Panc1 (cell line): ENCODE measurements at regions not wholly inside any gene's neighbourhood (a gene's known extent, or its start where the extent isn't known, plus 50 kb on each side); places are given as distances from the start of the nearest gene placed in this dataset.

Experiments used
- ATAC-seq: fragments of 200-7000 bp; cut with Tn5 transposase; 2 replicates; pipeline ENCODE4 v1.9.1; 2020; ENCODE audit warnings: mild to moderate bottlenecking, moderate library complexity
- BruUV-seq: library from RNA; stranded (reverse); fragments of 400-500 nt; replicated peaks from 2 replicates; lab custom pipeline; 2021; lab: Mats Ljungman, UMichigan
- CTCF ChIA-PET: fragments of 300-600 bp; sonication (Branson Sonifier 250); formaldehyde crosslinking; loops from one replicate; lab custom pipeline; 2022; ENCODE audit warnings: antibody characterized with exemption; lab: Charles Lee
- POLR2A ChIA-PET: fragments of 300-600 bp; sonication (Branson Sonifier 250); formaldehyde crosslinking; loops from one replicate; lab custom pipeline; 2022; ENCODE audit warnings: antibody characterized with exemption; lab: Charles Lee
- DNase-seq: peaks from one replicate; pipeline ENCODE4 v3.0.0-alpha.2; 2010; ENCODE audit warnings: low read depth, low spot score
- H3K27ac ChIP-seq: 2 replicates; pipeline ENCODE4 v1.5.1; 2011; ENCODE audit warnings: mild to moderate bottlenecking, low read length, inconsistent platforms
- H3K27me3 ChIP-seq: fragments of 200-500 bp; sonication (Bioruptor generic); 2 replicates; pipeline ENCODE4 v1.6.0; 2014; ENCODE audit warnings: low read length, inconsistent platforms; ENCODE audit not compliant: control insufficient read depth, insufficient read depth
- H3K36me3 ChIP-seq: fragments of 200-500 bp; sonication (Bioruptor generic); 2 replicates; pipeline ENCODE4 v1.5.1; 2014; ENCODE audit warnings: inconsistent platforms, mild to moderate bottlenecking, low read length, moderate library complexity; ENCODE audit not compliant: control insufficient read depth, insufficient read depth
- H3K4me1 ChIP-seq: 2 replicates; pipeline ENCODE4 v1.5.1; 2011; ENCODE audit warnings: inconsistent platforms, mild to moderate bottlenecking, low read length, moderate library complexity; ENCODE audit not compliant: control insufficient read depth, insufficient read depth
- H3K4me3 ChIP-seq, 2 experiments: 2 replicates each; pipeline ENCODE4 v1.5.1; 2011 to 2012; ENCODE audit warnings: low read depth in 2 of 2, low read length in 2 of 2, mild to moderate bottlenecking in 2 of 2, inconsistent platforms in 1 of 2, moderate library complexity in 1 of 2
- H3K9me3 ChIP-seq: fragments of 200-500 bp; sonication (Bioruptor generic); 2 replicates; pipeline ENCODE4 v1.5.1; 2014; ENCODE audit warnings: low read depth, mild to moderate bottlenecking, inconsistent platforms, low read length, moderate library complexity; ENCODE audit not compliant: control insufficient read depth, insufficient read depth
- CTCF ChIP-seq: fragments of 450-650 bp; IDR thresholded peaks from 2 replicates; pipeline ENCODE4 v1.5.1; 2017; ENCODE audit warnings: mild to moderate bottlenecking
- POLR2AphosphoS5 ChIP-seq: IDR thresholded peaks from 2 replicates; pipeline ENCODE4 v1.6.1; 2012; ENCODE audit warnings: mild to moderate bottlenecking, low read depth, low read length, moderate library complexity
- REST ChIP-seq, 2 experiments: IDR thresholded peaks; 2 replicates each; pipeline ENCODE4 v1.6.1; 2011 to 2012; ENCODE audit warnings: low read depth in 2 of 2, control low read depth in 1 of 2, low read length in 1 of 2, mild to moderate bottlenecking in 1 of 2, moderate library complexity in 1 of 2; ENCODE audit not compliant: insufficient read depth in 1 of 2
- SIN3A ChIP-seq: IDR thresholded peaks from 2 replicates; pipeline ENCODE4 v1.6.1; 2012; ENCODE audit warnings: low read depth, mild to moderate bottlenecking, low read length, moderate library complexity, borderline replicate concordance; ENCODE audit not compliant: insufficient read depth
- TCF7L2 ChIP-seq: IDR thresholded peaks from 2 replicates; pipeline ENCODE4 v1.6.1; 2011; ENCODE audit warnings: mild to moderate bottlenecking, low read depth, low read length, inconsistent platforms
- in situ Hi-C: cut with HindIII; loops from 2 replicates; pipeline ENCODE4 v1.10.0; 2016; ENCODE audit warnings: low sequenced_read_pairs, low pct_unique_long_range_greater_than_20kb
- intact Hi-C: fragments of 100-400 bp; cut with micrococcal nuclease; formaldehyde crosslinking; loops from one replicate; pipeline ENCODE4 v1.10.0; 2022; ENCODE audit not compliant: unreplicated experiment

DNA sequence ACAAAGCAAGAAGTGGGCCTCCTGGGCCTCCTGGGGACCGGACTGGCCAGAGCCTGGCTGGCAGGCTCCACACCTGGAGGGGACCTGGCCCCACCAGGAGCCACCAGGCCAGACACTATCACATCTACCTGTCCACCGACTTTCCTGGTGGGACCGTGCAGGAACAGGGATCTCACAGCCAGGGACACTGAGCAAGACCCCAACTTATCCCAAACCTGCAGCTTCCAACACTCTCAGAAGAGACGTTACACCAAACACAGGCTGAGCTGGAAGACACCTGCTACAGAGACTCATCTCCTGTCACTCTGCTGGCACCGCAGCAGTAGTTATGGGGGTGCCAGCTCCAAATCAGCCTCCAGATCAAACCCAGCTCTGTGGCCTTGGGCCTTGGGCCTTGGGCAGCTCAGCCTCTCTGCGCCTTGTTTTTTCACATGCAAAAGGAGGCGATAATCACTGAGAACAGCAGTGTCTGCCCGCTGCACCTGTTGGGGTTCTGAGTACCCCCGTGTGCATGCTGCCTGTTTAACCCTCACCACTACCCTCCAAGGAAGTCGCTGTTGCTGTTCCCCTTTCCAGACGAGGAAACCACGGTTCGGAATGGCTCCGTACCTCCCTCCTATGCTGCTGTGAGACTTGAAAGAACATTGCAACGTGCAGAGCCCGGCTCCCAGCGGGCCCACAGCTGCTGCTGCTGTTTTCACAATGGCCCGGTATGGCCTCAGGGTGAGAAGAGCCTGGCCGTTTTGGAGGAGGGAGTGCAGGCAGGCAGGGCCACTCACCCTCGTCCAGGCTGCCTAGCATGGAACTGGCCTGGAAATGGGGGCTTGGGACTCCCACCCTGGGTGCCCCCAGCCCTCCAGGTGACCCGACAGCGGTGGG lies 69.6 kb downstream of the ADRA2C start:
- TF ChIP-seq SIN3A (no peak), REST (IDR thresholded peaks at IDR 0.05; ENCODE audit: insufficient read depth in 1 of 2, low read depth in 2 of 2, low read length in 1 of 2) (no peak), POLR2AphosphoS5 (no peak), TCF7L2 (no peak), CTCF (no peak)
- in situ Hi-C loops (no loop called here), intact Hi-C loops (no loop called here)
- no peaks in the 10 kb centered on the region for H3K36me3 ChIP-seq
- CTCF ChIA-PET: no interaction called here
- ATAC-seq: peak; percentile 63
- no peaks in the 10 kb centered on the region for H3K27me3 ChIP-seq
- no TSS peak for BruUV-seq
- no peak for DNase-seq
- no peak overlapping the region for H3K27ac ChIP-seq
- no peaks in the 10 kb centered on the region for H3K9me3 ChIP-seq
- H3K4me1 ChIP-seq: no peaks in the 10 kb centered on the region; the same call in 1 of the 2 replicates
- POLR2A ChIA-PET: interaction anchor here (0.5 kb wide), 1 partner anchor 43 kb away, joined by 3 read pairs; no protein-coding TSS in a partner anchor
- no peak overlapping the region for H3K4me3 ChIP-seq

DNA sequence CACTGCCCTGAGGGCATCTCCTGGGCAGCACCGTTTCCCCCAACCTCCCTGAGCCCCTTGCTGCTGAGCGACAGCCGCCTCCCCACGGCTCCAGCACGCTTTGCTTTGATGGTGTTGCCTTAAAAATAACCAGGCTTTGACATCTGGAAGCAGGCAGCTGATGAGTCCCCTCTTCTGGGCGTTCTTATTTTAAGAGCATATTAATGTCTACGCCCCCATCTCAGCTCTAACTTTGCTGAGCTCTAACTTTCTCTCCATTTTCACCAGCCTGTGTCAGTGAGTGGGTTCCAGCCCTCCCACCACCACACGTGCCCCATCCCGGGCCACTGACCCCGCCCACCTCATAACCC lies 70.2 kb downstream of the ADRA2C start:
- H3K4me3 ChIP-seq: no peak overlapping the region
- TF ChIP-seq SIN3A: no peak
- no peak for TF ChIP-seq POLR2AphosphoS5
- TF ChIP-seq TCF7L2: no peak
- no peak for TF ChIP-seq CTCF
- no peak for TF ChIP-seq REST (IDR thresholded peaks at IDR 0.05; ENCODE audit: insufficient read depth in 1 of 2, low read depth in 2 of 2, low read length in 1 of 2)
- ChIA-PET CTCF (no interaction called here), POLR2A (no interaction called here)
- intact Hi-C loops (no loop called here), in situ Hi-C loops (no loop called here)
- no peak overlapping the region for H3K27ac ChIP-seq
- H3K4me1 ChIP-seq: no peaks in the 10 kb centered on the region; the same call in 1 of the 2 replicates
- BruUV-seq: no TSS peak
- H3K27me3 ChIP-seq: no peaks in the 10 kb centered on the region
- no peaks in the 10 kb centered on the region for H3K9me3 ChIP-seq
- no peak for DNase-seq
- H3K36me3 ChIP-seq: no peaks in the 10 kb centered on the region
- no peak for ATAC-seq
